Esophagus squamous epithelium (tissue), 5 donors: ENCODE measurements at regions not wholly inside any gene's neighbourhood (a gene's known extent, or its start where the extent isn't known, plus 50 kb on each side); places are given as distances from the start of the nearest gene placed in this dataset.

ENCODE experiments used
- DNase-seq: peaks from one replicate; lab custom pipeline; 2025; lab: John Stamatoyannopoulos, UW
- H3K27ac ChIP-seq, 4 donors: fragments of 200-600 bp; sonication (generic); one replicate each; pipeline ENCODE4 v1.5.1; 2016 to 2019; ENCODE audit warnings: mild to moderate bottlenecking in 1 of 4
- H3K27me3 ChIP-seq, 4 donors: fragments of 200-600 bp; sonication (generic); 1 replicate in 3 of 4; 2 replicates in 1 of 4; pipeline versions ENCODE4 v1.5.1 to v1.6.0; 2017 to 2021; ENCODE audit warnings: antibody characterized with exemption in 1 of 4
- H3K36me3 ChIP-seq, 3 donors: fragments of 200-600 bp; sonication (generic); one replicate each; pipeline ENCODE4 v1.5.1; 2016 to 2019
- H3K4me1 ChIP-seq, 3 donors: fragments of 200-600 bp; sonication (generic); one replicate each; pipeline ENCODE4 v1.5.1; 2017 to 2019
- H3K4me3 ChIP-seq, 4 donors: fragments of 200-600 bp; sonication (generic); 1 replicate in 3 of 4; 2 replicates in 1 of 4; pipeline ENCODE4 v1.5.1; 2016 to 2019; ENCODE audit warnings: mild to moderate bottlenecking in 2 of 4, moderate library complexity in 1 of 4
- H3K9me3 ChIP-seq, 3 donors: fragments of 200-600 bp; sonication (generic); one replicate each; pipeline ENCODE4 v1.5.1; 2016 to 2019
- POLR2A ChIP-seq, 4 donors: fragments of 450-650 bp; IDR thresholded peaks; one replicate each; pipeline ENCODE4 v1.6.1; 2017; ENCODE audit warnings: antibody characterized with exemption in 4 of 4, mild to moderate bottlenecking in 4 of 4, moderate library complexity in 3 of 4
- WGBS, 2 donors: methylation state at CpG; one replicate each; pipeline ENCODE4 v1.1.5; 2018; 5-methylcytosine and 5-hydroxymethylcytosine counted together
- intact Hi-C: fragments of 100-400 bp; cut with DNase I; formaldehyde crosslinking; loops from one replicate; pipeline ENCODE4 v1.15.0; 2022
- TF ChIP-seq, protein P1 (sequence below), 6 experiments: fragments of 450-650 bp in 4 of 6; fragments of 200-600 bp in 2 of 6; sonication (generic) in 2 of 6; IDR thresholded peaks; one replicate each; pipeline ENCODE4 v1.5.1; 2016 to 2019; ENCODE audit warnings: antibody characterized with exemption in 6 of 6, mild to moderate bottlenecking in 4 of 6, moderate library complexity in 4 of 6
- donor health status: DM: yes; HTN: yes; CAD: no.

- no peak overlapping the region for H3K4me3 ChIP-seq
- no peaks in the 10 kb centered on the region for H3K36me3 ChIP-seq
- no peak overlapping the region for H3K27ac ChIP-seq
- DNase-seq, result no peak
- TF ChIP-seq, protein P1, sequence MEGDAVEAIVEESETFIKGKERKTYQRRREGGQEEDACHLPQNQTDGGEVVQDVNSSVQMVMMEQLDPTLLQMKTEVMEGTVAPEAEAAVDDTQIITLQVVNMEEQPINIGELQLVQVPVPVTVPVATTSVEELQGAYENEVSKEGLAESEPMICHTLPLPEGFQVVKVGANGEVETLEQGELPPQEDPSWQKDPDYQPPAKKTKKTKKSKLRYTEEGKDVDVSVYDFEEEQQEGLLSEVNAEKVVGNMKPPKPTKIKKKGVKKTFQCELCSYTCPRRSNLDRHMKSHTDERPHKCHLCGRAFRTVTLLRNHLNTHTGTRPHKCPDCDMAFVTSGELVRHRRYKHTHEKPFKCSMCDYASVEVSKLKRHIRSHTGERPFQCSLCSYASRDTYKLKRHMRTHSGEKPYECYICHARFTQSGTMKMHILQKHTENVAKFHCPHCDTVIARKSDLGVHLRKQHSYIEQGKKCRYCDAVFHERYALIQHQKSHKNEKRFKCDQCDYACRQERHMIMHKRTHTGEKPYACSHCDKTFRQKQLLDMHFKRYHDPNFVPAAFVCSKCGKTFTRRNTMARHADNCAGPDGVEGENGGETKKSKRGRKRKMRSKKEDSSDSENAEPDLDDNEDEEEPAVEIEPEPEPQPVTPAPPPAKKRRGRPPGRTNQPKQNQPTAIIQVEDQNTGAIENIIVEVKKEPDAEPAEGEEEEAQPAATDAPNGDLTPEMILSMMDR (IDR thresholded peaks at IDR 0.05), result peak in 5 of 6 experiments; percentile 19 to 58 (median 27)
- TF ChIP-seq POLR2A (IDR thresholded peaks at IDR 0.05), result no peak
- WGBS, 2 donors, result 33 to 56% methylated on average over 2 of the region's 2 CpGs
- no peaks in the 10 kb centered on the region for H3K9me3 ChIP-seq
- H3K4me1 ChIP-seq, result no peaks in the 10 kb centered on the region
- intact Hi-C loops, result no loop called here
- no peaks in the 10 kb centered on the region for H3K27me3 ChIP-seq
These were observed 504.9 kb downstream of the DOK5 start for GRCh38 chr20:54980103-54980960.

- H3K36me3 ChIP-seq, result no peaks in the 10 kb centered on the region
- H3K4me1 ChIP-seq, result no peaks in the 10 kb centered on the region
- H3K9me3 ChIP-seq, result no peaks in the 10 kb centered on the region
- H3K27me3 ChIP-seq, result no peaks in the 10 kb centered on the region
- DNase-seq, result no peak
- TF ChIP-seq POLR2A (IDR thresholded peaks at IDR 0.05), result no peak
- TF ChIP-seq, protein P1 (IDR thresholded peaks at IDR 0.05), result no peak
- WGBS, 2 donors, result 65 to 67% methylated on average over 2 of the region's 2 CpGs
- intact Hi-C loops, result no loop called here
- H3K27ac ChIP-seq, result no peak overlapping the region
- H3K4me3 ChIP-seq, result no peak overlapping the region
These were observed 474.9 kb downstream of the DOK5 start for GRCh38 chr20:54950304-54950703.

DNA sequence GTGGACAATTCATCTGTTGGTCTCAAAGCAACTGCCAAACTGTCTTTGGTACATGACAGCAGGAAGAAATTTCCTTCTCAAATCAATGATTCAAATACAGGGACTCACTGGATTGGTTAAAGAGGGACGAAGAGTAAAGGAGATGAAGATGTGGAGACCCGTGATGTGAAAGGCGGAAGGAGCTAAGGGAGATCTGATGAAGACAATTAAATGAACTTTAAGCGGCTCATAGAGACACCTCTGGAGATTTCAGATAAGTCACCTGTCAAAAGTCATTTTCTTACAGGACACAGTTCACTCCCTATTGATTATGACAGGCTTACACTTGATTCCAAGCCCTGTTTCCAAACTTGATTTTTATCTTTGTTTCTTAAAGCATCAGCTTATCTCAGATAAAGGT lies 466.3 kb downstream of the DOK5 start:
- H3K36me3 ChIP-seq, result no peaks in the 10 kb centered on the region

GRCh38 chr20:54940522-54940921 lies 465.1 kb downstream of the DOK5 start:
- TF ChIP-seq POLR2A (IDR thresholded peaks at IDR 0.05), result no peak
- TF ChIP-seq, protein P1 (IDR thresholded peaks at IDR 0.05), result no peak
- H3K4me1 ChIP-seq, result no peaks in the 10 kb centered on the region
- H3K4me3 ChIP-seq, result no peak overlapping the region
- intact Hi-C loops, result no loop called here
- H3K27ac ChIP-seq, result no peak overlapping the region
- 73 to 77% methylated on average over 4 of the region's 4 CpGs for WGBS, 2 donors
- DNase-seq, result no peak
- H3K9me3 ChIP-seq, result no peaks in the 10 kb centered on the region
- no peaks in the 10 kb centered on the region for H3K36me3 ChIP-seq
- H3K27me3 ChIP-seq, result no peaks in the 10 kb centered on the region

More for the DNA sequence above, 466.3 kb downstream of the DOK5 start:
- Histone ChIP-seq H3K27ac (no peak overlapping the region), H3K4me1 (no peaks in the 10 kb centered on the region), H3K9me3 (no peaks in the 10 kb centered on the region), H3K4me3 (no peak overlapping the region), H3K27me3 (no peaks in the 10 kb centered on the region)
- intact Hi-C loops, result no loop called here
- TF ChIP-seq, protein P1 (IDR thresholded peaks at IDR 0.05), result no peak
- TF ChIP-seq POLR2A (IDR thresholded peaks at IDR 0.05), result no peak
- WGBS, 2 donors, result 82 to 85% methylated on average over 4 of the region's 4 CpGs
- DNase-seq, result no peak

- Histone ChIP-seq H3K9me3 (no peaks in the 10 kb centered on the region), H3K4me1 (no peaks in the 10 kb centered on the region), H3K27me3 (no peaks in the 10 kb centered on the region), H3K27ac (no peak overlapping the region), H3K36me3 (no peaks in the 10 kb centered on the region), H3K4me3 (no peak overlapping the region)
- intact Hi-C loops, result no loop called here
- 92 to 100% methylated on average over 1 of the region's 1 CpG for WGBS, 2 donors
- TF ChIP-seq, protein P1 (IDR thresholded peaks at IDR 0.05), result no peak
- no peak for TF ChIP-seq POLR2A (IDR thresholded peaks at IDR 0.05)
- no peak for DNase-seq
These were observed 463.3 kb downstream of the DOK5 start for GRCh38 chr20:54938707-54939106.
